Spleen (tissue), 7 donors: ENCODE measurements at regions not wholly inside any gene's neighbourhood (a gene's known extent, or its start where the extent isn't known, plus 50 kb on each side); places are given as distances from the start of the nearest gene placed in this dataset.

ENCODE experiments used
- CTCF ChIP-seq, 11 experiments: fragments of 200-600 bp in 7 of 11; fragments of 450-650 bp in 4 of 11; sonication (generic) in 4 of 11; IDR thresholded peaks in 8 of 11; conservative IDR thresholded peaks in 3 of 11; 1 replicate in 7 of 11; 2 replicates in 4 of 11; pipeline versions ENCODE4 v1.4.0 to v1.8.0; 2016 to 2021; ENCODE audit warnings: antibody characterized with exemption in 11 of 11, inconsistent platforms in 4 of 11, mild to moderate bottlenecking in 1 of 11
- POLR2A ChIP-seq, 3 donors: fragments of 450-650 bp; IDR thresholded peaks; one replicate each; pipeline ENCODE4 v1.5.1; 2017; ENCODE audit warnings: antibody characterized with exemption in 3 of 3, mild to moderate bottlenecking in 1 of 3
- donor health status: DM: no; HTN: no; CAD: no; lungs with moderate emphysema.
- donor health status: DM: no; HTN: no; CAD: no.
- donor health status: DM: no; HTN: no; CAD: no.

- no peak for TF ChIP-seq POLR2A (IDR thresholded peaks at IDR 0.05)
- TF ChIP-seq CTCF (IDR thresholded peaks at IDR 0.05 in 8 of 11, conservative IDR thresholded peaks at IDR 0.05 in 3 of 11): no peak
Measured at GRCh38 chr11:81159900-81160299, 1573.8 kb downstream of the FAM181B start.
